Upper lobe of left lung (tissue), 6 donors: ENCODE measurements at regions not wholly inside any gene's neighbourhood (a gene's known extent, or its start where the extent isn't known, plus 50 kb on each side); places are given as distances from the start of the nearest gene placed in this dataset.

Experiments
- ATAC-seq, 2 donors: fragments of 200-7000 bp; cut with Tn5 transposase; one replicate each; pipeline ENCODE4 v1.9.1; 2022; ENCODE audit warnings: mild to moderate bottlenecking in 2 of 2, moderate library complexity in 2 of 2; ENCODE audit not compliant: low FRiP score in 2 of 2
- DNase-seq, 2 donors: peaks; one replicate each; pipeline ENCODE4 v3.0.0-alpha.2; 2019 to 2020
- H3K27ac ChIP-seq, 4 donors: fragments of 200-600 bp; sonication (generic); one replicate each; pipeline ENCODE4 v1.5.1; 2016 to 2019
- H3K27me3 ChIP-seq, 4 donors: fragments of 200-600 bp; sonication (generic); one replicate each; pipeline ENCODE4 v1.5.1; 2017 to 2019
- H3K36me3 ChIP-seq, 4 donors: fragments of 200-600 bp; sonication (generic); one replicate each; pipeline ENCODE4 v1.5.1; 2016 to 2019
- H3K4me1 ChIP-seq, 4 donors: fragments of 200-600 bp; sonication (generic); one replicate each; pipeline ENCODE4 v1.5.1; 2018 to 2019
- H3K4me3 ChIP-seq, 4 donors: fragments of 200-600 bp; sonication (generic); one replicate each; pipeline ENCODE4 v1.5.1; 2017 to 2019; ENCODE audit warnings: mild to moderate bottlenecking in 2 of 4, moderate library complexity in 1 of 4
- H3K9me3 ChIP-seq, 4 donors: fragments of 200-600 bp; sonication (generic); one replicate each; pipeline ENCODE4 v1.5.1; 2018 to 2019
- CTCF ChIP-seq, 6 experiments: fragments of 450-650 bp in 4 of 6; fragments of 200-600 bp in 2 of 6; sonication (generic) in 2 of 6; IDR thresholded peaks; one replicate each; pipeline ENCODE4 v1.5.1; 2016 to 2019; ENCODE audit warnings: antibody characterized with exemption in 6 of 6
- EP300 ChIP-seq, 4 donors: sonication (generic); formaldehyde crosslinking; IDR thresholded peaks; one replicate each; pipeline ENCODE4 v1.5.1; 2017; ENCODE audit warnings: antibody characterized with exemption in 4 of 4, control low read depth in 2 of 4
- POLR2A ChIP-seq, 4 donors: fragments of 450-650 bp; IDR thresholded peaks; one replicate each; pipeline ENCODE4 v1.5.1; 2016 to 2017; ENCODE audit warnings: antibody characterized with exemption in 4 of 4, mild to moderate bottlenecking in 2 of 4
- POLR2AphosphoS5 ChIP-seq, 2 donors: sonication (generic); formaldehyde crosslinking; IDR thresholded peaks; one replicate each; pipeline ENCODE4 v1.5.1; 2017; ENCODE audit warnings: antibody characterized with exemption in 2 of 2
- WGBS, 2 donors: methylation state at CpG; one replicate each; pipeline ENCODE4 v1.1.5; 2017 to 2018; 5-methylcytosine and 5-hydroxymethylcytosine counted together
- donor health status: DM: no; HTN: no; CAD: no; lungs with moderate emphysema.
- donor health status: DM: no; HTN: yes; CAD: no; lungs with severe emphysema.

DNA sequence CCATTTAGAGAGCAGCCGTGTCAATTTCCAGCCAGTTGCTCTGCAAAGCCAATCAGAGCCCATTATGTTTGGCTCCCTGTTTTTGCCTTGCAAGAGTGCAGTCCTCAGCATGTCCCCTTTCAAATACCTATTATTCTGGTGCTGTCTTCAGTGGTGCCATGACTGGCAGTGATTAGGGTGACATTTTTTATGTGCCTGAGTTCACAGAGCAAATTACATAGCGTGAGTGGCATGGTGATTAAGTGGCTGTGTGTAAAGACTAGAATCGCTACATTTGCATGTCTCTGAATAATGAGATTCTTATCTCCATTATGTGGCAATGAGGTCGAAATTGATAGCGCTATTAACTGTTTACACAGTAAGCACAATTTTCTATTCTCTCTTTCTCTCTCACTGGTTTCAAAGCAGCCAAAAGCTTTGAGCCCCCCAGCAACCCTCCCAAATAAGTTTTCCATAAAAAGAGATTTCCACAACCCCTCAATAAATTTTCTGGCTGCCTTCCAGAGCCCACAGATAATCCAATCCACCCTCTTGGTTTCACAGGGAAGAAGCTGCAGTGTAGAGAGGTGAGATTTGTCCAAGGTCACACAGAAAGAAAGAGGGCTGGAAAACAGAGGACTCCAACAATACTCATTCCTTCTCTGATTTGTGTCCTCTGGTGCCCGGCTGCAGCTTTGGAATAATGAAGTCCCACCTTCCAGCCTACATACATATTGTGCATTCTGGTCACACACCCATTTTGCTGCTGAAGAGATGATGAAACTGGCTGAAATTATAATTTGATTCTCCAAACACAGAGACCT lies 58.8 kb upstream of the NUDT4 start:
- Histone ChIP-seq H3K27me3 (no peaks in the 10 kb centered on the region), H3K27ac (no peak overlapping the region), H3K4me3 (no peak overlapping the region), H3K36me3 (no peaks in the 10 kb centered on the region), H3K4me1 (no peaks in the 10 kb centered on the region), H3K9me3 (no peaks in the 10 kb centered on the region)
- WGBS, 2 donors = 70 to 74% methylated on average over 6 of the region's 6 CpGs
- no peak for ATAC-seq
- TF ChIP-seq POLR2AphosphoS5 (IDR thresholded peaks at IDR 0.05) (no peak), EP300 (IDR thresholded peaks at IDR 0.05) (no peak), POLR2A (IDR thresholded peaks at IDR 0.05) (no peak), CTCF (IDR thresholded peaks at IDR 0.05) (no peak)
- no peak for DNase-seq

DNA sequence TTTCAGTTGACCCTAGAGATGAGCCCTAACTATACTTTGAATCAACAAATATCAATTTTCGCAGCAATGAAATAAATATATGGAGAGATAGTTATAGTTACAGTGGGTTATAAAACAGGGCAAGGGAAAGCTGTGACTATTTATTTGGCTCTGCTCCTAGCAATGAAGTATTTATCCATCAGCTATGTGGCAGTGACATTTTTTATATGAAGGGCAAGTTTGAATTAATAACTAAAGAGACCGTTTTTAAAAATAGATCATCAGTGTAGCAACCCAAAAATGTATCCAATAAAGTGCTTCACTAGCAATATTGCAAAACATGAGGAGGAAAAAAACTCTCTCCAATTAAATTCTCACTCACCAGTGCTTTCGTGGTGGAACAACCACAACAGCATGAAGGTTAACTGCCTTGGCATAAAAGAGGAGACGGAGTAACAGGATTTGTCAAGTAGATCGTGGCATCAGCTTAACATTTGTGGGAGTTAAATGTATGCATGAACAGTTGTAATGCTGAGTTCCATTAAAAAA lies 58.1 kb upstream of the NUDT4 start:
- ATAC-seq = no peak

DNA sequence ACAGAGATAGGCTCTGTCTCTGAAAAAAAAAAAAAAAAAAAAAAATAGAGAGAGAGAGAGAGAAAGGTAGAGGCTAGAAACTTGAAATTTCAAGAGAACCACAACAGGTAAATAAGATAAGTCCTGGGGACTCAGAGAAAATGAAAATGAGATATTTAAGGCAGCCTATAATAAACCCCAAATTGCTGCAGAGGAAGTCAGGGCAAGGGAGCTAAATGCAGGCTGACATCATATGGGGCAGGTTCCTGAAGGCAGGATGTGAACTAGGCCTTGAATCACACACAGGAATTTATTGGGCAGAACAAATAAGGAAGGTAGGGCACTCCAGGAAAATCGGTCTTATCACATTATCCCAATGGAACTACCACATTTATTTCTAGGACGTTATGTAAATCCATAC lies 54.9 kb upstream of the NUDT4 start:
- no peak for DNase-seq
- 68 to 83% methylated on average over 2 of the region's 2 CpGs for WGBS, 2 donors
- Histone ChIP-seq H3K27ac (no peak overlapping the region), H3K4me1 (no peaks in the 10 kb centered on the region), H3K36me3 (no peaks in the 10 kb centered on the region), H3K4me3 (no peak overlapping the region), H3K9me3 (no peaks in the 10 kb centered on the region), H3K27me3 (no peaks in the 10 kb centered on the region)
- no peak for ATAC-seq
- TF ChIP-seq POLR2A (IDR thresholded peaks at IDR 0.05) = no peak
- no peak for TF ChIP-seq POLR2AphosphoS5 (IDR thresholded peaks at IDR 0.05)
- no peak for TF ChIP-seq EP300 (IDR thresholded peaks at IDR 0.05)
- no peak for TF ChIP-seq CTCF (IDR thresholded peaks at IDR 0.05)

More for the DNA sequence above, 58.1 kb upstream of the NUDT4 start:
- Histone ChIP-seq H3K27ac (no peak overlapping the region), H3K9me3 (no peaks in the 10 kb centered on the region), H3K27me3 (no peaks in the 10 kb centered on the region), H3K4me3 (no peak overlapping the region), H3K4me1 (no peaks in the 10 kb centered on the region), H3K36me3 (no peaks in the 10 kb centered on the region)
- WGBS, 2 donors = 68 to 71% methylated on average over 5 of the region's 5 CpGs
- TF ChIP-seq CTCF (IDR thresholded peaks at IDR 0.05) (no peak), EP300 (IDR thresholded peaks at IDR 0.05) (no peak), POLR2A (IDR thresholded peaks at IDR 0.05) (no peak), POLR2AphosphoS5 (IDR thresholded peaks at IDR 0.05) (no peak)
- no peak for DNase-seq

- H3K27ac ChIP-seq = no peak overlapping the region
- no peaks in the 10 kb centered on the region for H3K4me1 ChIP-seq
- no peak for DNase-seq
- no peaks in the 10 kb centered on the region for H3K36me3 ChIP-seq
- no peak for ATAC-seq
- H3K27me3 ChIP-seq = no peaks in the 10 kb centered on the region
- 73 to 84% methylated on average over 5 of the region's 5 CpGs for WGBS, 2 donors
- H3K9me3 ChIP-seq = no peaks in the 10 kb centered on the region
- H3K4me3 ChIP-seq = no peak overlapping the region
- TF ChIP-seq POLR2AphosphoS5 (IDR thresholded peaks at IDR 0.05) (no peak), POLR2A (IDR thresholded peaks at IDR 0.05) (no peak), EP300 (IDR thresholded peaks at IDR 0.05) (no peak), CTCF (IDR thresholded peaks at IDR 0.05) (no peak)
Measured at GRCh38 chr12:93323625-93324329, 53.9 kb upstream of the NUDT4 start.
